Adrenal gland (tissue), 9 donors: ENCODE measurements at regions not wholly inside any gene's neighbourhood (a gene's known extent, or its start where the extent isn't known, plus 50 kb on each side); places are given as distances from the start of the nearest gene placed in this dataset.

Experiments used
- DNase-seq, 7 donors: peaks; one replicate each; pipeline ENCODE4 v3.0.0-alpha.2; 2019 to 2020
- H3K27ac ChIP-seq, 5 donors: fragments of 200-600 bp; sonication (generic) in 4 of 5; 1 replicate in 3 of 5; 2 replicates in 2 of 5; pipeline versions ENCODE4 v1.5.1 to v1.8.0; 2016 to 2020; ENCODE audit warnings: mild to moderate bottlenecking in 1 of 5
- H3K27me3 ChIP-seq: fragments of 200-600 bp; 2 replicates; pipeline ENCODE4 v1.8.0; 2021
- H3K36me3 ChIP-seq, 2 donors: fragments of 200-600 bp; replicated peaks in 1 of 2; 1 replicate in 1 of 2; 2 replicates in 1 of 2; pipeline versions ENCODE4 v1.5.1 to v1.8.0; 2018 to 2022
- H3K4me1 ChIP-seq, 2 donors: fragments of 200-600 bp; replicated peaks in 1 of 2; 1 replicate in 1 of 2; 2 replicates in 1 of 2; pipeline versions ENCODE4 v1.5.1 to v1.8.0; 2018 to 2021
- H3K4me3 ChIP-seq, 4 donors: fragments of 200-600 bp; sonication (generic) in 3 of 4; one replicate each; pipeline ENCODE4 v1.5.1; 2016 to 2018
- H3K9me3 ChIP-seq, 3 donors: fragments of 200-600 bp; sonication (generic) in 1 of 3; replicated peaks in 1 of 3; 1 replicate in 2 of 3; 2 replicates in 1 of 3; pipeline versions ENCODE4 v1.5.1 to v1.8.0; 2016 to 2021
- CTCF ChIP-seq, 6 experiments: fragments of 450-650 bp in 4 of 6; fragments of 200-600 bp in 2 of 6; sonication (generic) in 1 of 6; IDR thresholded peaks; 1 replicate in 5 of 6; 2 replicates in 1 of 6; pipeline versions ENCODE4 v1.5.1 to v1.8.0; 2016 to 2021; ENCODE audit warnings: antibody characterized with exemption in 6 of 6, mild to moderate bottlenecking in 2 of 6, moderate library complexity in 1 of 6
- POLR2A ChIP-seq, 2 donors: fragments of 450-650 bp; IDR thresholded peaks; one replicate each; pipeline ENCODE4 v1.6.1; 2017; ENCODE audit warnings: antibody characterized with exemption in 2 of 2, mild to moderate bottlenecking in 2 of 2, moderate library complexity in 1 of 2
- WGBS, 4 donors: extraction: QIAGEN DNeasy Blood & Tissue Kit in 2 of 4; methylation state at CpG; one replicate each; pipeline versions ENCODE4 v1.1.5 to v1.1.7; 2013 to 2017; 5-methylcytosine and 5-hydroxymethylcytosine counted together
- intact Hi-C, 2 donors: fragments of 100-400 bp; cut with DNase I; formaldehyde crosslinking; loops; one replicate each; pipeline versions ENCODE4 v1.14.1 to v1.15.0; 2022 to 2023
- donor health status: healthy with polysubstance abuse.
- donor health status: Bipolar disorder and iron deficiency.
- donor health status: DM: yes; HTN: yes; CAD: no.
- donor health status: DM: no; HTN: no; CAD: no.
- donor health status: DM: no; HTN: no; CAD: no.

GRCh38 chr4:63632858-63633257, 776.4 kb downstream of the TECRL start:
- H3K4me3 ChIP-seq, result no peak overlapping the region
- H3K27ac ChIP-seq, result no peak overlapping the region
- TF ChIP-seq CTCF (IDR thresholded peaks at IDR 0.05), result no peak
- TF ChIP-seq POLR2A (IDR thresholded peaks at IDR 0.05), result no peak
- H3K27me3 ChIP-seq, result no peaks in the 10 kb centered on the region
- 67 to 82% (median 77%) methylated on average over 2 of the region's 2 CpGs for WGBS, 4 donors
- H3K4me1 ChIP-seq, result no peaks in the 10 kb centered on the region
- intact Hi-C loops, result no loop called here
- no peak for DNase-seq
- no peaks in the 10 kb centered on the region for H3K36me3 ChIP-seq
- no peaks in the 10 kb centered on the region for H3K9me3 ChIP-seq

DNA sequence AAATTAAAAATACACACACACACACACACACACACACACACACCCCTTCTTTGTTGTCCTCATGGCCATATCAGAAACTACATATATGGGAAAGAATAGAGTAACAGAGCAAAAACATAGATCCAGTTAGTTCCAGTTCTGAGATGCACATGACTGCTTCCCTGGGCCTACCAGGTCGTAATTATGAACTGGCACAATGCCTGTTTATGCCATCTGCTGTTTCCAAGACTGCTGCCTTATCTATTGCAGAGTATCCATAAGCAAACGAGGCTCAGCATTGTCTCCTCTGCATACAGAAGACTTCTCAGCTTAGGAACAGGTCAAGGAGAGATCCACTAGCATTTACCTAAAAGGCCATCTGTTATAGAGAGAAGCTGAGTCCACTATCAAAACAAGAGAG, 789.0 kb downstream of the TECRL start:
- intact Hi-C loops, result no loop called here
- TF ChIP-seq CTCF (IDR thresholded peaks at IDR 0.05) (no peak), POLR2A (IDR thresholded peaks at IDR 0.05) (no peak)
- H3K4me1 ChIP-seq, result no peaks in the 10 kb centered on the region
- WGBS, 4 donors, result 9 to 30% (median 12%) methylated on average over 2 of the region's 2 CpGs
- DNase-seq, result no peak
- H3K4me3 ChIP-seq, result no peak overlapping the region
- H3K36me3 ChIP-seq, result no peaks in the 10 kb centered on the region
- no peaks in the 10 kb centered on the region for H3K27me3 ChIP-seq
- no peaks in the 10 kb centered on the region for H3K9me3 ChIP-seq
- no peak overlapping the region for H3K27ac ChIP-seq

DNA sequence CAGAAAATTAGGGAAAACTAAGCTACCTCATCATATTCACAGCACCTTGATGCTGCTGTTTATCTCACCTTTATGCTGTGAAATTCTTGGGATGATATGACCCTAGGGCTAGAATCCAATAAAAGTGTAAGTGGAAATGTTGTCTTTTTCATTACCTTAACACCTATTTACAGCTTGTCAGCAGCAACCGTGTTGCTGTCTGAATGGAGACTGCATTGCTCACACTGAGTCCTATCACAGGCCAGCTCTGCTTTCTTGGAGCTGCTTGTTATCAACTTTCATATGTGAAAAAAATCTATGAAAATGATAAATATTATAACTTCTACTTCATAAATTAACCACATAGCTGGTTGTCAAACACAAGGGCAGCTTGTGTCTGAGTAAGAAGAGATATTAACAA, 789.5 kb downstream of the TECRL start:
- Histone ChIP-seq H3K27me3 (no peaks in the 10 kb centered on the region), H3K4me3 (no peak overlapping the region), H3K4me1 (no peaks in the 10 kb centered on the region), H3K36me3 (no peaks in the 10 kb centered on the region), H3K9me3 (no peaks in the 10 kb centered on the region), H3K27ac (no peak overlapping the region)
- no peak for DNase-seq
- no peak for TF ChIP-seq CTCF (IDR thresholded peaks at IDR 0.05)
- no peak for TF ChIP-seq POLR2A (IDR thresholded peaks at IDR 0.05)
- intact Hi-C loops, result no loop called here
- whole genome bisulfite sequencing, 4 donors, result 50 to 70% (median 61%) methylated on average over 1 of the region's 1 CpG

DNA sequence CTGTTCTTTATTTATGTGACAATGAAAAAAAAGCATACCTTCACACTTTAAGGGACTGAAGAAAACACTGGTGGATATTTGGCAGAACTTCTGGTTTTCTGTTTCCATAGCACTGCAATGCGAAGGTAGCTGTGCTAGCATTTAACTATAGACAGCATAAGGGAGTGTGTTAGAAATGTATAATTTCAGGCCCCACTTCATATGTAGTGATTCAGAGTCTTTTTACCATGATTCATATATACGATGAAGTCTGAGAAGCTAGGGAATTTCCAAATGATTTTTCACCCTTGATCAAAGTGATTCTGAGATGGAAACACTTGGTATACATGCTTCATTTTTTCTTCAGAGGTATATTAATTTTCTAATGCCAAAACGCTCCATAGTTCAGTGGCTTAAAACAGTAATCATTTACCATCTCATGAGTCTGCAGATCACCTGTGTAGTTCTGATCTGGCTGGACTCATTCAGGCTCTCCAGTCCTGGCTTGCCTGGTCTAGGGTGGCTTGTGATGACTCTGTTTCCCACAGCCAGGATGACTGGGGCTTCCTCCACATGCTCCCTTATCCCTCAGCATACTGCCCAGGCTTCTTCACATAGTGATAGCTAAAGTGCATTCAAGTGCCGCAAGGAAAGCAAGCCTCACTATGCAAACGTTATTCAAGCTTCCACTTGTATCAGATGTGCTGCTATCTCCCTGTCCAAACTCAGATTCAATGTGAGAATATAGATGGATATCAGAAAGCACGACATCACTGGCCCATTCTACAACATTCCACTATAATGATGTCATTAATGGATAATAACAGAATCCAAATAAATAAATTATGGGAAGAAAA, 790.1 kb downstream of the TECRL start:
- no peaks in the 10 kb centered on the region for H3K27me3 ChIP-seq
- no peak for DNase-seq
- no peaks in the 10 kb centered on the region for H3K36me3 ChIP-seq
- H3K27ac ChIP-seq, result no peak overlapping the region
- H3K9me3 ChIP-seq, result no peaks in the 10 kb centered on the region
- H3K4me1 ChIP-seq, result no peaks in the 10 kb centered on the region
- TF ChIP-seq POLR2A (IDR thresholded peaks at IDR 0.05) (no peak), CTCF (IDR thresholded peaks at IDR 0.05) (no peak)
- 42 to 57% (median 50%) methylated on average over 6 of the region's 6 CpGs for WGBS, 4 donors
- H3K4me3 ChIP-seq, result no peak overlapping the region
- intact Hi-C loops, result no loop called here
